ENCODE measurements at regions not wholly inside any gene's neighbourhood (a gene's known extent, or its start where the extent isn't known, plus 50 kb on each side); places are given as distances from the start of the nearest gene placed in this dataset.

GRCh38 chr7:25368599-25369201, 140.4 kb upstream of the NPVF start:
- H3K4me1 ChIP-seq (ENCODE audit: control insufficient read depth, low read depth, low read length) = no peaks in the 10 kb centered on the region
- no peaks in the 10 kb centered on the region for H3K36me3 ChIP-seq (ENCODE audit: control insufficient read depth, low read depth, low read length)
- H3K27ac ChIP-seq (ENCODE audit: low read length) = no peak overlapping the region
- peaks cover 11% of the 10 kb centered on the region for H3K9me3 ChIP-seq (ENCODE audit: control insufficient read depth, low read depth, low read length)
- no peak overlapping the region for H3K4me3 ChIP-seq (ENCODE audit: low read length)
- H3K9ac ChIP-seq (ENCODE audit: low read length) = no peak overlapping the region
- H3K27me3 ChIP-seq (ENCODE audit: control insufficient read depth, insufficient read depth, low read length) = no peaks in the 10 kb centered on the region

DNA sequence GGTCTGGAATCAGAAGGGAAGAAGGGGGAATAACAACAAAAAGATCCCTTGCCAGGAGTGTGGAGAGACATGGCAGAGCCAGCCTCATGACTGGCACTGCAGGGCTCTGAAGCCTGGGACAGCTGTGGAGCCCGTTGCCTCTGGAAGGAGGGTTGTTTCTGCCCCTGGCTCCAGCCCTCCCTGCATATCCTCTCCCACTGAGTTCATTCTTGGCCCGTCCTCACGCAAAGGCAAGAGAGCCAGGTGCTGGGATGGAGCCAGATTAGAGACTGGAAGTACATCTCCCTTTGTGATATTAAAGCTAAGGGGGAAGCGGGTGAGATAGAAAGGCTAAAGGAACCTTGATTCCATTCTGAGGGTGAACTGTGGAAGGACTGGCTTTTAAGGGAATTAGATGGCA, 141.5 kb upstream of the NPVF start:
- H3K4me3 ChIP-seq (ENCODE audit: low read length) = no peak overlapping the region
- no peak overlapping the region for H3K9ac ChIP-seq (ENCODE audit: low read length)
- H3K27me3 ChIP-seq (ENCODE audit: control insufficient read depth, insufficient read depth, low read length) = no peaks in the 10 kb centered on the region
- no peaks in the 10 kb centered on the region for H3K36me3 ChIP-seq (ENCODE audit: control insufficient read depth, low read depth, low read length)
- no peaks in the 10 kb centered on the region for H3K4me1 ChIP-seq (ENCODE audit: control insufficient read depth, low read depth, low read length)
- peaks cover 11% of the 10 kb centered on the region for H3K9me3 ChIP-seq (ENCODE audit: control insufficient read depth, low read depth, low read length)
- no peak overlapping the region for H3K27ac ChIP-seq (ENCODE audit: low read length)

- H3K9me3 ChIP-seq (ENCODE audit: control insufficient read depth, low read depth, low read length) = peaks cover 11% of the 10 kb centered on the region
- no peak overlapping the region for H3K4me3 ChIP-seq (ENCODE audit: low read length)
- H3K27me3 ChIP-seq (ENCODE audit: control insufficient read depth, insufficient read depth, low read length) = no peaks in the 10 kb centered on the region
- H3K27ac ChIP-seq (ENCODE audit: low read length) = no peak overlapping the region
- no peaks in the 10 kb centered on the region for H3K36me3 ChIP-seq (ENCODE audit: control insufficient read depth, low read depth, low read length)
- no peaks in the 10 kb centered on the region for H3K4me1 ChIP-seq (ENCODE audit: control insufficient read depth, low read depth, low read length)
- no peak overlapping the region for H3K9ac ChIP-seq (ENCODE audit: low read length)
Observed at GRCh38 chr7:25371972-25372371, 143.7 kb upstream of the NPVF start.

- H3K27me3 ChIP-seq (ENCODE audit: control insufficient read depth, insufficient read depth, low read length) = no peaks in the 10 kb centered on the region
- no peaks in the 10 kb centered on the region for H3K36me3 ChIP-seq (ENCODE audit: control insufficient read depth, low read depth, low read length)
- no peak overlapping the region for H3K9ac ChIP-seq (ENCODE audit: low read length)
- no peak overlapping the region for H3K27ac ChIP-seq (ENCODE audit: low read length)
- H3K4me1 ChIP-seq (ENCODE audit: control insufficient read depth, low read depth, low read length) = no peaks in the 10 kb centered on the region
- H3K4me3 ChIP-seq (ENCODE audit: low read length) = no peak overlapping the region
- peaks cover 9% of the 10 kb centered on the region for H3K9me3 ChIP-seq (ENCODE audit: control insufficient read depth, low read depth, low read length)
Observed at GRCh38 chr7:25375805-25376600, 147.7 kb upstream of the NPVF start.

DNA sequence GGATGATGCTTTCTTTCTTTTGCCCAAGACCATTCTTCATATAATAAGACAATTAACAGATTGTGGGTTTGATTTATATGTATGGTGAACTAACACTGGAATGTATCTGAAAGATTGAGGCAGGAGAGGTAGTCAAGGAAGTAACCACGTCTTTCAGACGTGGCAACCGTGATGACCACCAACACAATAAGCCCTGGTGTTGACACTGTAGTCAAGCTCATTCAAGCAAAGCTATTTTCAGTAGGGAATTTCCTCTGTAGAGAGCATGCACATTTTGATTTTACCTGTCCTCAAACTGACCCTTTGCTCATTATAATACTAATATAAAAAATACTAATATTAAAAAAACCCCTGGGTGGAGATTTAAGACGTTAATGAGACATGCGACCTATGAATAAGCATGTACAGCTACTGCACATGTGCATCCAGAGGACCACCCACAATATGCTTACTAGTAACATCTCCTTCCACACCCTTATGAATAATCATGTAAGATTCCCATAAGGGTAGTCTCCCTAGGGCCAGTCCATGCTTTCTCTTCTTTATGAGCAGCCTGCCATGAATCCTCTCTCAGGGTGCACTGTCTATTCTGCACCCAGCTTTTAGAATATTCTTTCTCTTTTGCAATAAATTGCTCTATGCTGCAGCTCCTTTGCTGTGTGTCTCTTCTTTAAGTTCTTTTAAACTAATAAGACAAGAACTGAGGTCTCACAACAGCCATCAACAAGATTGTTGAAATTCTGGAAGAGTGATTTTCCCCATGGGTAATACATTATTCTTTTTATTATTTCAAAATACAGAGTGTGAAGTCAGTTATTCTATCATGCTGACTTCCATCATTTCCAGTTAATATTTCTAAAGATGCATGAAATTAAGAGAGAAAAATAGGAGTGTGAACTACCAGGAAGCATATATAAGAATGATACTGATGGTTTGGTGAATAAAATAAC, 151.3 kb upstream of the NPVF start:
- Histone ChIP-seq H3K9ac (ENCODE audit: low read length) (no peak overlapping the region), H3K27me3 (ENCODE audit: control insufficient read depth, insufficient read depth, low read length) (no peaks in the 10 kb centered on the region), H3K4me1 (ENCODE audit: control insufficient read depth, low read depth, low read length) (no peaks in the 10 kb centered on the region), H3K27ac (ENCODE audit: low read length) (no peak overlapping the region), H3K9me3 (ENCODE audit: control insufficient read depth, low read depth, low read length) (no peaks in the 10 kb centered on the region), H3K4me3 (ENCODE audit: low read length) (no peak overlapping the region), H3K36me3 (ENCODE audit: control insufficient read depth, low read depth, low read length) (no peaks in the 10 kb centered on the region)

GRCh38 chr7:25381818-25382589, 153.7 kb upstream of the NPVF start:
- Histone ChIP-seq H3K4me1 (ENCODE audit: control insufficient read depth, low read depth, low read length) (no peaks in the 10 kb centered on the region), H3K9me3 (ENCODE audit: control insufficient read depth, low read depth, low read length) (no peaks in the 10 kb centered on the region), H3K4me3 (ENCODE audit: low read length) (no peak overlapping the region), H3K36me3 (ENCODE audit: control insufficient read depth, low read depth, low read length) (no peaks in the 10 kb centered on the region), H3K9ac (ENCODE audit: low read length) (no peak overlapping the region), H3K27ac (ENCODE audit: low read length) (no peak overlapping the region), H3K27me3 (ENCODE audit: control insufficient read depth, insufficient read depth, low read length) (no peaks in the 10 kb centered on the region)

DNA sequence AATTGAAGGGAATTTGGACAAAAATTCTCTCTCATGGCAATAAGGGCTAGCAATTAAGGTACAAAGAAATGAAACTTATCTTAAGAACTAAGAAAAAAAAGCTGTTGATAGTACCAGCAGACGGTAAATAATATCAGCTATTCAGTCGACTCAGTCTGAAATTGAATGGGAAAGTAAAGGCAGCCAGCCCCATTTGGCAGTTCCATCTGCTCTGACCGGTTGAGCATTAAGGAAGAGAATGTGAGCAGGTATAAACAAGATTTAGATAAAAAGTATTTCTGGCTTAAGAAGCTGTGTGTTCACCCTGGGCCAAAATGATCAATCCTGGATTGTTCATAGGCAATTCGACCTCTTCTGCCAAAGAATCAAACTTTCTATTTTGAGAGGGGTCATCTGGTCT, 154.6 kb upstream of the NPVF start:
- Histone ChIP-seq H3K27ac (ENCODE audit: low read length) (no peak overlapping the region), H3K4me3 (ENCODE audit: low read length) (no peak overlapping the region), H3K4me1 (ENCODE audit: control insufficient read depth, low read depth, low read length) (no peaks in the 10 kb centered on the region), H3K36me3 (ENCODE audit: control insufficient read depth, low read depth, low read length) (no peaks in the 10 kb centered on the region), H3K9ac (ENCODE audit: low read length) (no peak overlapping the region), H3K27me3 (ENCODE audit: control insufficient read depth, insufficient read depth, low read length) (no peaks in the 10 kb centered on the region), H3K9me3 (ENCODE audit: control insufficient read depth, low read depth, low read length) (no peaks in the 10 kb centered on the region)

DNA sequence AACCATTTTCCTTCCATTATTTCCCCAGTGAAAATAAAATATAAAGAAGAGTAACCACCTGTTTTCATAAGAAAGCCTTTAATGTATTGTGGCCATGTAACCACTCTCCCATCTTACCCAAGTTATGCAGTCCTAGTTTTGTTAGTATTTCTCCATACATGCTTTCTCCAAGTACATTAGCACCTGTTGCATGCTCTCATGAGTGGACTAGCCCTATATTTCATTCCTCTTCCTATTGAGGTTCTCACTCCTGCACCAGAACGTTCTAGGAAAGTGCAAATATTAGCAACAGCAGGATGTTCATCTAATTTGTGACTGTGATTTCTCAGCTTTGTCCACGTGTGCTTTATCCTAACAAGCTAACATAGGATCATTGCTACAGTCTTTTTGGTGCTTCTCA, 155.1 kb upstream of the NPVF start:
- Histone ChIP-seq H3K9ac (ENCODE audit: low read length) (no peak overlapping the region), H3K27ac (ENCODE audit: low read length) (no peak overlapping the region), H3K9me3 (ENCODE audit: control insufficient read depth, low read depth, low read length) (no peaks in the 10 kb centered on the region), H3K4me3 (ENCODE audit: low read length) (no peak overlapping the region), H3K36me3 (ENCODE audit: control insufficient read depth, low read depth, low read length) (no peaks in the 10 kb centered on the region), H3K4me1 (ENCODE audit: control insufficient read depth, low read depth, low read length) (no peaks in the 10 kb centered on the region), H3K27me3 (ENCODE audit: control insufficient read depth, insufficient read depth, low read length) (no peaks in the 10 kb centered on the region)

GRCh38 chr7:25384788-25385505, 156.7 kb upstream of the NPVF start:
- Histone ChIP-seq H3K4me1 (ENCODE audit: control insufficient read depth, low read depth, low read length) (no peaks in the 10 kb centered on the region), H3K9ac (ENCODE audit: low read length) (no peak overlapping the region), H3K9me3 (ENCODE audit: control insufficient read depth, low read depth, low read length) (no peaks in the 10 kb centered on the region), H3K27me3 (ENCODE audit: control insufficient read depth, insufficient read depth, low read length) (no peaks in the 10 kb centered on the region), H3K27ac (ENCODE audit: low read length) (no peak overlapping the region), H3K36me3 (ENCODE audit: control insufficient read depth, low read depth, low read length) (no peaks in the 10 kb centered on the region), H3K4me3 (ENCODE audit: low read length) (no peak overlapping the region)

DNA sequence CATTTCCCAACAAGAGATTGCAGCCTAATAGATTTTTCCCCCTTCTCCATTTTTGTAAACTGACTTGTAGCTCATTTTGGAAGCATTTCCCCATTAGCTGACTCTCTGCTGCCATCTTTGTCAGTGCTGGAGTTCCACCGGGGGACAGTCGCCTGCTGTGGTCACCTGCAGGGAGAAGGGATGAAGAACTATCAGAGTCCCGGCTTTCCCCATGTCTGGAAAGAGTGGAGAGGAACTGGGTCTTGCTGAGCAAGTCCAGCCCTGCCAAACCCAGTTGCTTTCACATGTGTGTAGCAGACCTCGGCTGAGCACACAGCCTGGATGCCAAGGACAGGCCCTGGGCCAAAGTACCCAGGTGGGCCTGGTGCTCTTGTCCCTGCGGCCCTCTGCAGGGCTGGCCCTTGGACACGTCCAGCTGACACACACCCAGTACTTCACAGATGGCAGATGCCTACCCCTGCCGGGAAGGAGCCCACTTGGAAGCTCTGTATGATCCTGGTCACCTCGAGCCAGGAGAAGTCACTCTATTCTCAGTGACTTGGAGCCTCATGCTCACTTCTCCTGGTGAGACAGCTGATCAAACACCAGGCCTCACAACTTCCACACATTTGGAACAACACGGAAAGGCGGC, 157.3 kb upstream of the NPVF start:
- no peaks in the 10 kb centered on the region for H3K27me3 ChIP-seq (ENCODE audit: control insufficient read depth, insufficient read depth, low read length)
- no peaks in the 10 kb centered on the region for H3K4me1 ChIP-seq (ENCODE audit: control insufficient read depth, low read depth, low read length)
- H3K36me3 ChIP-seq (ENCODE audit: control insufficient read depth, low read depth, low read length) = no peaks in the 10 kb centered on the region
- H3K27ac ChIP-seq (ENCODE audit: low read length) = no peak overlapping the region
- no peaks in the 10 kb centered on the region for H3K9me3 ChIP-seq (ENCODE audit: control insufficient read depth, low read depth, low read length)
- H3K4me3 ChIP-seq (ENCODE audit: low read length) = no peak overlapping the region
- H3K9ac ChIP-seq (ENCODE audit: low read length) = no peak overlapping the region
